ENCODE measurements at regions not wholly inside any gene's neighbourhood (a gene's known extent, or its start where the extent isn't known, plus 50 kb on each side); places are given as distances from the start of the nearest gene placed in this dataset.

DNA sequence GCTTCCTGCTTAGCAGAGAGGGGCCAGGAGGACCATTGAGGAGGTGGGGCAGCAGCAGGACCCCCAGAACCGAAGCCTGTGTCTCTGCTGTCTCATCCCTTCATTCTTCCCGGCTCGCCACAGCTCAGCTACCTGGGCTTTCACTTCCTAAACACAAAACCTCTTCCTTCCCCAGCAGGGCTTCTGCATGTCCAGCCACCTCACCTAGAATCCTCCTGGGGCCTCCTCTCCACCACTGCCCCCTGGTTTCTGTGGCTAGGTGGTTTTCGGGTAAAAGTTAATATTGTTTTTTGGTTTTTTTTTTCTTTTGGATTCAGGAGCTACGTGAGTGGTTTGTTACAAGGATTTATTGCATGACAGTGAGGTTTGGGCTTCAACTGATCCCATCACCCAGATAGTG lies 61.8 kb upstream of the PABPC3 start:
- no peak for TF ChIP-seq CTCF (IDR thresholded peaks at IDR 0.05)
- TF ChIP-seq ZFX (IDR thresholded peaks at IDR 0.05; ENCODE audit: borderline replicate concordance), result no peak

All from 22Rv1 (cell line).